K562 (cell line): ENCODE measurements at regions not wholly inside any gene's neighbourhood (a gene's known extent, or its start where the extent isn't known, plus 50 kb on each side); places are given as distances from the start of the nearest gene placed in this dataset.

Experiments
- ATAC-seq: fragments of 200-7000 bp; cut with Tn5 transposase; 3 replicates; pipeline ENCODE4 v1.9.1; 2020; ENCODE audit warnings: moderate library complexity
- BruUV-seq: library from RNA; stranded (reverse); fragments of 400-500 nt; replicated peaks from 2 replicates; lab custom pipeline; 2021; lab: Mats Ljungman, UMichigan
- CTCF ChIA-PET: fragments of 300-600 bp; formaldehyde crosslinking; extraction: SDS; loops from one replicate; lab custom pipeline; 2021; ENCODE audit warnings: low intra/inter-chr PET ratio; lab: Yijun Ruan, JAX
- POLR2A ChIA-PET: fragments of 300-600, 350-650 bp; sonication (Branson Sonifier 250); formaldehyde crosslinking; extraction: SDS; loops from one replicate; lab custom pipeline; 2021; ENCODE audit warnings: antibody characterized with exemption, inconsistent platforms; lab: Yijun Ruan, JAX
- DNase-seq, 4 experiments: peaks; one replicate each; pipeline versions ENCODE4 v3.0.0 to v3.0.0-alpha.2; 2011 to 2018; ENCODE audit warnings: low spot score in 3 of 4, mixed read lengths in 3 of 4; ENCODE audit errors: extremely low read depth in 1 of 4
- FAIRE-seq: peaks from 2 replicates; lab custom pipeline; 2011; peaks lifted over from hg19 to GRCh38; lab: Jason Lieb, UNC
- H2AFZ ChIP-seq: 2 replicates; pipeline ENCODE4 v1.6.0; 2011; ENCODE audit warnings: low read depth, low read length, control low read depth, inconsistent platforms
- H3K27ac ChIP-seq: fragments of 200-600 bp; 3 replicates; pipeline ENCODE4 v1.8.0; 2011; ENCODE audit warnings: low read depth, mild to moderate bottlenecking, control low read depth, inconsistent platforms, low read length, moderate library complexity, mixed read lengths; ENCODE audit errors: extremely low read depth
- H3K27me3 ChIP-seq, 2 experiments: fragments of 300-600 bp in 1 of 2; 2 replicates in 1 of 2; 3 replicates in 1 of 2; pipeline versions ENCODE4 v1.6.0 to v1.8.0; 2011; ENCODE audit warnings: inconsistent platforms in 2 of 2, low read length in 2 of 2, mild to moderate bottlenecking in 1 of 2, mixed read lengths in 1 of 2, moderate library complexity in 1 of 2; ENCODE audit not compliant: control insufficient read depth in 2 of 2, insufficient read depth in 2 of 2
- H3K36me3 ChIP-seq: fragments of 300-600 bp; 3 replicates; pipeline ENCODE4 v1.8.0; 2011; ENCODE audit warnings: mild to moderate bottlenecking, low read length, inconsistent platforms; ENCODE audit not compliant: control insufficient read depth, insufficient read depth
- H3K4me1 ChIP-seq, 2 experiments: fragments of 200-600 bp in 1 of 2; replicated peaks in 1 of 2; 2 replicates in 1 of 2; 3 replicates in 1 of 2; pipeline versions ENCODE4 v1.5.1 to v1.8.0; 2011; ENCODE audit warnings: inconsistent platforms in 2 of 2, low read length in 2 of 2, mild to moderate bottlenecking in 1 of 2, mixed read lengths in 1 of 2, moderate library complexity in 1 of 2; ENCODE audit not compliant: control insufficient read depth in 2 of 2, insufficient read depth in 2 of 2
- H3K4me2 ChIP-seq: 2 replicates; pipeline ENCODE4 v1.6.1; 2011; ENCODE audit warnings: low read length, control low read depth, inconsistent platforms, mixed read lengths; ENCODE audit not compliant: insufficient read depth
- H3K4me3 ChIP-seq: fragments of 200-600 bp; sonication (generic), shearing (Covaris generic); 2 replicates; pipeline ENCODE4 v1.5.1; 2016; ENCODE audit warnings: control low read depth, inconsistent platforms
- H3K79me2 ChIP-seq: fragments of 200-600 bp; 3 replicates; pipeline ENCODE4 v1.8.0; 2011; ENCODE audit warnings: low read length, inconsistent platforms; ENCODE audit not compliant: control insufficient read depth, insufficient read depth
- H3K9ac ChIP-seq, 2 experiments: 2 replicates each; pipeline versions ENCODE4 v1.6.0 to v1.6.1; 2011; ENCODE audit warnings: low read depth in 2 of 2, low read length in 2 of 2, control low read depth in 1 of 2, inconsistent platforms in 1 of 2, mild to moderate bottlenecking in 1 of 2, mixed read lengths in 1 of 2; ENCODE audit not compliant: insufficient read depth in 1 of 2
- H3K9me1 ChIP-seq: one replicate; pipeline ENCODE4 v1.6.0; 2011; ENCODE audit warnings: inconsistent platforms, mild to moderate bottlenecking, low read length, moderate library complexity; ENCODE audit not compliant: control insufficient read depth, insufficient read depth
- H3K9me3 ChIP-seq: replicated peaks from 2 replicates; pipeline ENCODE4 v1.5.1; 2011; ENCODE audit warnings: low read depth, low read length, inconsistent platforms; ENCODE audit not compliant: control insufficient read depth, insufficient read depth
- H4K20me1 ChIP-seq: replicated peaks from 2 replicates; pipeline ENCODE4 v1.6.1; 2011; ENCODE audit warnings: low read length, inconsistent platforms, mixed read lengths; ENCODE audit not compliant: control insufficient read depth, insufficient read depth
- CBFA2T2 ChIP-seq: fragments of 450-650 bp; conservative IDR thresholded peaks from 2 replicates; pipeline ENCODE4 v1.6.1; 2017; ENCODE audit warnings: mild to moderate bottlenecking
- CEBPZ ChIP-seq: fragments of 150-350 bp; IDR thresholded peaks from 2 replicates; pipeline ENCODE4 v1.6.1; 2014; ENCODE audit warnings: low read depth, mild to moderate bottlenecking, low read length, borderline replicate concordance
- CXXC5 ChIP-seq: fragments of 250-450 bp; sonication (Bioruptor Pico); IDR thresholded peaks from 2 replicates; pipeline ENCODE4 v1.8.0; 2022; ENCODE audit warnings: inconsistent platforms, mild to moderate bottlenecking, moderate library complexity
- FOXJ2 ChIP-seq: fragments of 200-800 bp; sonication (Bioruptor generic); IDR thresholded peaks from 2 replicates; pipeline ENCODE4 v1.6.1; 2016; ENCODE audit warnings: missing genetic modification characterization, missing compliant biosample characterization
- GTF2A2 ChIP-seq: IDR thresholded peaks from 2 replicates; pipeline ENCODE4 v1.6.1; 2016; ENCODE audit warnings: mild to moderate bottlenecking, missing genetic modification characterization, missing compliant biosample characterization
- HBP1 ChIP-seq: fragments of 450-650 bp; formaldehyde crosslinking; IDR thresholded peaks from 2 replicates; pipeline ENCODE4 v1.4.0; 2022; ENCODE audit warnings: missing genetic modification characterization
- HIVEP1 ChIP-seq: fragments of 250-450 bp; sonication (Bioruptor Pico); IDR thresholded peaks from 2 replicates; pipeline ENCODE4 v1.4.0; 2020; ENCODE audit warnings: mild to moderate bottlenecking
- HMGN3 ChIP-seq: IDR thresholded peaks from 2 replicates; pipeline ENCODE4 v1.6.1; 2011; ENCODE audit warnings: borderline replicate concordance, low read depth, mild to moderate bottlenecking, mixed read lengths, low read length; ENCODE audit not compliant: insufficient read length; ENCODE audit errors: extremely low read depth
- IFI16 ChIP-seq: fragments of 250-450 bp; sonication (Bioruptor Pico); IDR thresholded peaks from 2 replicates; pipeline ENCODE4 v2.1.2; 2022; ENCODE audit warnings: mild to moderate bottlenecking, inconsistent platforms
- JUND ChIP-seq, 2 experiments: IDR thresholded peaks; 2 replicates in 1 of 2; 3 replicates in 1 of 2; pipeline ENCODE4 v1.6.1; 2011; ENCODE audit warnings: borderline replicate concordance in 2 of 2, low read depth in 2 of 2, low read length in 2 of 2, improper control_type of control experiment in 1 of 2, missing biosample characterization in 1 of 2, missing genetic modification characterization in 1 of 2, missing genetic modification reagents in 1 of 2
- MBD2 ChIP-seq: sonication (generic); IDR thresholded peaks from 2 replicates; pipeline ENCODE4 v1.6.1; 2016; ENCODE audit warnings: low read depth, borderline replicate concordance
- MCM2 ChIP-seq: fragments of 450-650 bp; IDR thresholded peaks from 2 replicates; pipeline ENCODE4 v1.6.1; 2017; ENCODE audit warnings: low read depth, mild to moderate bottlenecking
- POLR2AphosphoS5 ChIP-seq: IDR thresholded peaks from 2 replicates; pipeline ENCODE4 v1.6.1; 2011; ENCODE audit warnings: mild to moderate bottlenecking, low read depth, low read length, moderate library complexity; ENCODE audit not compliant: control insufficient read depth, insufficient read depth
- RBM25 ChIP-seq: fragments of 200-400 bp; formaldehyde crosslinking; IDR thresholded peaks from 2 replicates; pipeline ENCODE4 v1.6.1; 2018; ENCODE audit warnings: low read length, low read depth, moderate library complexity; ENCODE audit not compliant: severe bottlenecking
- SIX5 ChIP-seq, 2 experiments: IDR thresholded peaks; 2 replicates each; pipeline ENCODE4 v1.6.1; 2011; ENCODE audit warnings: low read length in 2 of 2, borderline replicate concordance in 1 of 2, low read depth in 1 of 2, mild to moderate bottlenecking in 1 of 2, moderate library complexity in 1 of 2; ENCODE audit not compliant: insufficient read depth in 1 of 2
- TGIF2 ChIP-seq: sonication (generic); formaldehyde crosslinking; IDR thresholded peaks from 2 replicates; pipeline ENCODE4 v1.8.1; 2022; ENCODE audit warnings: mild to moderate bottlenecking, missing genetic modification reagents, moderate library complexity
- ZC3H8 ChIP-seq: fragments of 450-650 bp; IDR thresholded peaks from 2 replicates; pipeline ENCODE4 v1.6.1; 2017
- ZEB2 ChIP-seq: fragments of 450-650 bp; IDR thresholded peaks from 2 replicates; pipeline ENCODE4 v1.6.1; 2016
- WGBS: fragments of 100-300 bp; shearing (Covaris generic); methylation state at CpG from one replicate; pipeline ENCODE4 v1.1.6; 2016; ENCODE audit warnings: low coverage, mixed read lengths; ENCODE audit not compliant: insufficient coverage; ENCODE audit errors: missing lambda C conversion rate; 5-methylcytosine and 5-hydroxymethylcytosine counted together
- in situ Hi-C: fragments of 300-500 bp; cut with MboI; formaldehyde crosslinking; loops from 4 replicates; pipeline ENCODE4 v1.15.0; 2018; ENCODE audit warnings: inconsistent platforms, mixed read lengths
- intact Hi-C: fragments of 100-400 bp; cut with micrococcal nuclease; formaldehyde crosslinking; loops from 2 replicates; pipeline ENCODE4 v1.14.2; 2022

- H2AFZ ChIP-seq, result no peak overlapping the region
- CTCF ChIA-PET, result no interaction called here
- intact Hi-C loops, result no loop called here
- no peak for TF ChIP-seq JUND (IDR thresholded peaks at IDR 0.05; ENCODE audit: borderline replicate concordance, low read depth, low read length)
- no peak for TF ChIP-seq JUND (tag; IDR thresholded peaks at IDR 0.05; ENCODE audit: borderline replicate concordance, low read depth, low read length)
- no peak for TF ChIP-seq SIX5 (IDR thresholded peaks at IDR 0.05; ENCODE audit: borderline replicate concordance in 1 of 2, insufficient read depth in 1 of 2, low read depth in 1 of 2, low read length in 2 of 2)
- TF ChIP-seq HIVEP1 (CRISPR knock-in tag), result no peak
- TF ChIP-seq TGIF2, result no peak
- no peak for TF ChIP-seq IFI16
- no peak for TF ChIP-seq MBD2
- no peak for TF ChIP-seq CXXC5 (CRISPR knock-in tag)
- TF ChIP-seq GTF2A2 (tag), result no peak
- TF ChIP-seq CEBPZ, result no peak
- no peak for TF ChIP-seq POLR2AphosphoS5
- TF ChIP-seq ZC3H8, result no peak
- no peak for TF ChIP-seq CBFA2T2
- TF ChIP-seq HMGN3, result no peak
- TF ChIP-seq HBP1 (CRISPR knock-in tag), result no peak
- TF ChIP-seq RBM25, result no peak
- TF ChIP-seq MCM2, result no peak
- no peak for TF ChIP-seq FOXJ2 (tag)
- TF ChIP-seq ZEB2, result no peak
These were observed 57.1 kb upstream of the RNF152 start for GRCh38 chr18:61949946-61950345.

More at GRCh38 chr18:61949946-61950345, 57.1 kb upstream of the RNF152 start:
- Histone ChIP-seq H3K27me3 (peaks cover 0 to 8% of the 10 kb centered on the region in 2 experiments; a peak in 2 of 5 replicates), H3K79me2 (no peaks in the 10 kb centered on the region), H3K4me1 (no peaks in the 10 kb centered on the region), H3K9me3 (no peaks in the 10 kb centered on the region), H3K4me3 (no peak overlapping the region), H3K4me2 (no peak overlapping the region), H3K9me1 (no peaks in the 10 kb centered on the region), H3K9ac (no peak overlapping the region), H3K27ac (no peak overlapping the region), H3K36me3 (no peaks in the 10 kb centered on the region), H4K20me1 (no peaks in the 10 kb centered on the region)
- no peak for ATAC-seq
- no peak for FAIRE-seq
- in situ Hi-C loops, result no loop called here
- DNase-seq, result no peak
- POLR2A ChIA-PET, result no interaction called here
- WGBS, result 0% methylated on average over 10 of the region's 10 CpGs
- BruUV-seq, result no TSS peak
